HEK293 (cell line): ENCODE measurements at regions not wholly inside any gene's neighbourhood (a gene's known extent, or its start where the extent isn't known, plus 50 kb on each side); places are given as distances from the start of the nearest gene placed in this dataset.

ENCODE experiments used
- CTCF ChIA-PET: fragments of 350-600 bp; formaldehyde crosslinking; extraction: SDS; loops from one replicate; lab custom pipeline; 2021; ENCODE audit warnings: antibody characterized with exemption; lab: Yijun Ruan, JAX
- POLR2A ChIA-PET: fragments of 300-600 bp; formaldehyde crosslinking; extraction: SDS; loops from one replicate; lab custom pipeline; 2020; ENCODE audit warnings: antibody characterized with exemption, inconsistent platforms; lab: Yijun Ruan, JAX
- H3K27ac ChIP-seq: fragments of 200-500 bp; sonication (Bioruptor generic); 2 replicates; pipeline ENCODE4 v1.5.1; 2014; ENCODE audit warnings: low read depth, low read length, control low read depth, inconsistent platforms; ENCODE audit errors: extremely low read depth
- H3K36me3 ChIP-seq, 2 experiments: fragments of 200-500 bp in 1 of 2; sonication (Bioruptor generic) in 1 of 2; 1 replicate in 1 of 2; 2 replicates in 1 of 2; pipeline ENCODE4 v1.5.1; 2014 to 2017; ENCODE audit warnings: inconsistent platforms in 2 of 2, low read length in 2 of 2; ENCODE audit not compliant: control insufficient read depth in 2 of 2, insufficient read depth in 1 of 2
- H3K4me1 ChIP-seq: fragments of 200-500 bp; sonication (Bioruptor generic); 2 replicates; pipeline ENCODE4 v1.5.1; 2014; ENCODE audit warnings: mild to moderate bottlenecking, low read length, inconsistent platforms; ENCODE audit not compliant: control insufficient read depth, insufficient read depth
- H3K4me3 ChIP-seq: 2 replicates; pipeline ENCODE4 v1.5.1; 2011; ENCODE audit warnings: low read depth, mild to moderate bottlenecking, control low read depth, low read length, moderate library complexity
- H3K9me3 ChIP-seq: fragments of 200-500 bp; sonication (Bioruptor generic); 2 replicates; pipeline ENCODE4 v1.5.1; 2014; ENCODE audit warnings: low read depth, low read length, inconsistent platforms; ENCODE audit not compliant: control insufficient read depth, insufficient read depth
- GLIS1 ChIP-seq: fragments of 450-650 bp; formaldehyde crosslinking; IDR thresholded peaks from 2 replicates; pipeline ENCODE4 v1.5.1; 2016; ENCODE audit warnings: missing biosample characterization, missing genetic modification characterization
- PRDM1 ChIP-seq: fragments of 450-650 bp; formaldehyde crosslinking; IDR thresholded peaks from 2 replicates; pipeline ENCODE4; 2016; ENCODE audit warnings: missing biosample characterization, missing genetic modification characterization
- SP2 ChIP-seq: fragments of 450-650 bp; formaldehyde crosslinking; IDR thresholded peaks from 2 replicates; pipeline ENCODE4 v1.5.1; 2016; ENCODE audit warnings: missing biosample characterization, missing genetic modification characterization
- ZBTB17 ChIP-seq: fragments of 450-650 bp; formaldehyde crosslinking; IDR thresholded peaks from 2 replicates; pipeline ENCODE4 v1.5.1; 2016; ENCODE audit warnings: missing biosample characterization, missing genetic modification characterization
- ZFP41 ChIP-seq: fragments of 450-650 bp; formaldehyde crosslinking; IDR thresholded peaks from 2 replicates; pipeline ENCODE4 v1.5.1; 2016; ENCODE audit warnings: missing biosample characterization, missing genetic modification characterization, borderline replicate concordance
- ZNF10 ChIP-seq: fragments of 450-650 bp; formaldehyde crosslinking; IDR thresholded peaks from 2 replicates; pipeline ENCODE4 v1.5.1; 2017; ENCODE audit warnings: missing biosample characterization, missing genetic modification characterization
- ZNF274 ChIP-seq, 2 experiments: fragments of 200-500 bp in 1 of 2; fragments of 450-650 bp in 1 of 2; sonication (Bioruptor generic) in 1 of 2; formaldehyde crosslinking in 1 of 2; IDR thresholded peaks; 2 replicates each; pipeline versions ENCODE4 v1.5.1 to v1.6.1; 2014 to 2016; ENCODE audit warnings: borderline replicate concordance in 1 of 2, inconsistent platforms in 1 of 2, low read length in 1 of 2, missing biosample characterization in 1 of 2, missing genetic modification characterization in 1 of 2
- ZNF292 ChIP-seq: fragments of 450-650 bp; formaldehyde crosslinking; IDR thresholded peaks from 2 replicates; pipeline ENCODE4 v1.5.1; 2016; ENCODE audit warnings: low read depth, missing biosample characterization, missing genetic modification characterization, borderline replicate concordance
- ZNF324 ChIP-seq: fragments of 450-650 bp; formaldehyde crosslinking; IDR thresholded peaks from 2 replicates; pipeline ENCODE4 v1.5.1; 2016; ENCODE audit warnings: missing biosample characterization, missing genetic modification characterization
- ZNF335 ChIP-seq: fragments of 450-650 bp; formaldehyde crosslinking; conservative IDR thresholded peaks from 2 replicates; pipeline ENCODE4 v1.5.1; 2016; ENCODE audit warnings: missing biosample characterization, missing genetic modification characterization
- ZNF544 ChIP-seq: fragments of 450-650 bp; formaldehyde crosslinking; IDR thresholded peaks from 2 replicates; pipeline ENCODE4 v1.5.0; 2017; ENCODE audit warnings: missing biosample characterization, missing genetic modification characterization
- ZNF555 ChIP-seq: fragments of 450-650 bp; formaldehyde crosslinking; conservative IDR thresholded peaks from 2 replicates; pipeline ENCODE4 v1.5.1; 2017; ENCODE audit warnings: missing biosample characterization, mild to moderate bottlenecking, missing genetic modification characterization, inconsistent platforms
- ZNF561 ChIP-seq: fragments of 450-650 bp; IDR thresholded peaks from 2 replicates; pipeline ENCODE4 v1.5.1; 2018; ENCODE audit warnings: missing biosample characterization, missing genetic modification characterization, borderline replicate concordance
- ZNF600 ChIP-seq: fragments of 450-650 bp; formaldehyde crosslinking; IDR thresholded peaks from 2 replicates; pipeline ENCODE4 v1.5.1; 2016; ENCODE audit warnings: missing biosample characterization, missing genetic modification characterization
- ZNF626 ChIP-seq: fragments of 450-650 bp; sonication (Bioruptor Pico); formaldehyde crosslinking; IDR thresholded peaks from 2 replicates; pipeline ENCODE4 v1.5.1; 2018; ENCODE audit warnings: missing biosample characterization, missing genetic modification characterization, inconsistent platforms
- ZNF707 ChIP-seq: fragments of 450-650 bp; formaldehyde crosslinking; IDR thresholded peaks from 2 replicates; pipeline ENCODE4 v1.5.1; 2016; ENCODE audit warnings: missing biosample characterization, missing genetic modification characterization
- ZNF747 ChIP-seq: fragments of 450-650 bp; formaldehyde crosslinking; IDR thresholded peaks from 2 replicates; pipeline ENCODE4 v1.5.1; 2016; ENCODE audit warnings: missing biosample characterization, missing genetic modification characterization
- ZSCAN16 ChIP-seq: fragments of 450-650 bp; formaldehyde crosslinking; IDR thresholded peaks from 2 replicates; pipeline ENCODE4 v1.5.1; 2016; ENCODE audit warnings: missing biosample characterization, missing genetic modification characterization
- TF ChIP-seq, protein P1 (sequence below): fragments of 450-650 bp; formaldehyde crosslinking; conservative IDR thresholded peaks from 2 replicates; pipeline ENCODE4 v1.5.1; 2016; ENCODE audit warnings: low read depth, missing biosample characterization, missing genetic modification characterization
- TF ChIP-seq, protein P2 (sequence below): fragments of 450-650 bp; formaldehyde crosslinking; IDR thresholded peaks from 2 replicates; pipeline ENCODE4 v1.5.1; 2016; ENCODE audit warnings: missing biosample characterization, missing genetic modification characterization

DNA sequence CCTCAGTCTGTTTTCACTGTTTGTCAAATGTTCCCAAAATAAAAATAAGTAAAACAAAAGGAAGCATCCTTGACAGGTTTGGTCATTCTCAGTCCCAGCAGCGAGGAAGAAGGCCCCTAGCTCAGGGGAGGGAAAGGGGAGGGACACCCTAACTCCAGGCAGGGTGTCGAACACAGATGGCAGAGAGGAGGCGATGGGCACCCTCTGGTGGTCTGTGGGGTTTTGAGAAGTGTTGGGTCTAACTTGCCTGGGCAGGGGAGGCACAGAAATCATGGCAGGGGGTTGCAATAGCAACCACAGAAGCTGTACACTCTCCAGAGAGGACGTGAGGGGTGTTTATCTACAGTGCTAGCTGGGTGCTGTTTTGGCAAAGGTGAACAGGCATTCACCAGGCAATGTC, 229.8 kb upstream of the SFRP2 start:
- 0 out of 2 replicates have a peak, but pooled peaks have one; percentile 20 for TF ChIP-seq ZBTB17
- no peak for TF ChIP-seq ZNF561 (tag by site-specific recombination)
- Histone ChIP-seq H3K4me1 (peaks cover 2% of the 10 kb centered on the region; the same call in 1 of the 2 replicates), H3K36me3 (no peaks in the 10 kb centered on the region), H3K4me3 (no peak overlapping the region), H3K27ac (no peak overlapping the region), H3K9me3 (no peaks in the 10 kb centered on the region)
- ChIA-PET CTCF (interaction anchor here (0.5 to 0.9 kb wide), 4 partner anchors 222 to 710 kb away, joined by 3 to 5 read pairs (median 4); no protein-coding TSS in a partner anchor), POLR2A (no interaction called here)

DNA sequence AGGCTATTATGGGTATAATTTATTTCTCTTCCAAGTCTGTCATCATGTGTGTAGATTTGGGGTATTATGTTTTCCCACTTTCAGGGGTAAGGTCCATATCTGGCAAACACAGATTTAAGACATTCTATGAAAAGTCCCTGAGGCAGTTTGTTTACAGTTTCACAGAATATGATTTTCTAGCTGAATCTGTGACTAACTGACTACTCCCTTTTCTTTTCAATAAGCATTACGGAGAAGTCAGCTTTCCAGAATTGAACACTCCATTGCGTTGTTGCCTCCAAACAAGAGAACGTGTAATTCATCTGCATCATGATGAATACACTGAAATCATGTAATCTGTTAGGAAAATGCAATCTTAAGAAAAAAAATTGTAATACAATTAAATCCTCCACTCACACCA, 226.7 kb upstream of the SFRP2 start:
- Histone ChIP-seq H3K4me1 (peaks cover 2% of the 10 kb centered on the region; the same call in 1 of the 2 replicates), H3K4me3 (no peak overlapping the region), H3K27ac (no peak overlapping the region), H3K9me3 (no peaks in the 10 kb centered on the region), H3K36me3 (no peaks in the 10 kb centered on the region)
- TF ChIP-seq, protein P1, sequence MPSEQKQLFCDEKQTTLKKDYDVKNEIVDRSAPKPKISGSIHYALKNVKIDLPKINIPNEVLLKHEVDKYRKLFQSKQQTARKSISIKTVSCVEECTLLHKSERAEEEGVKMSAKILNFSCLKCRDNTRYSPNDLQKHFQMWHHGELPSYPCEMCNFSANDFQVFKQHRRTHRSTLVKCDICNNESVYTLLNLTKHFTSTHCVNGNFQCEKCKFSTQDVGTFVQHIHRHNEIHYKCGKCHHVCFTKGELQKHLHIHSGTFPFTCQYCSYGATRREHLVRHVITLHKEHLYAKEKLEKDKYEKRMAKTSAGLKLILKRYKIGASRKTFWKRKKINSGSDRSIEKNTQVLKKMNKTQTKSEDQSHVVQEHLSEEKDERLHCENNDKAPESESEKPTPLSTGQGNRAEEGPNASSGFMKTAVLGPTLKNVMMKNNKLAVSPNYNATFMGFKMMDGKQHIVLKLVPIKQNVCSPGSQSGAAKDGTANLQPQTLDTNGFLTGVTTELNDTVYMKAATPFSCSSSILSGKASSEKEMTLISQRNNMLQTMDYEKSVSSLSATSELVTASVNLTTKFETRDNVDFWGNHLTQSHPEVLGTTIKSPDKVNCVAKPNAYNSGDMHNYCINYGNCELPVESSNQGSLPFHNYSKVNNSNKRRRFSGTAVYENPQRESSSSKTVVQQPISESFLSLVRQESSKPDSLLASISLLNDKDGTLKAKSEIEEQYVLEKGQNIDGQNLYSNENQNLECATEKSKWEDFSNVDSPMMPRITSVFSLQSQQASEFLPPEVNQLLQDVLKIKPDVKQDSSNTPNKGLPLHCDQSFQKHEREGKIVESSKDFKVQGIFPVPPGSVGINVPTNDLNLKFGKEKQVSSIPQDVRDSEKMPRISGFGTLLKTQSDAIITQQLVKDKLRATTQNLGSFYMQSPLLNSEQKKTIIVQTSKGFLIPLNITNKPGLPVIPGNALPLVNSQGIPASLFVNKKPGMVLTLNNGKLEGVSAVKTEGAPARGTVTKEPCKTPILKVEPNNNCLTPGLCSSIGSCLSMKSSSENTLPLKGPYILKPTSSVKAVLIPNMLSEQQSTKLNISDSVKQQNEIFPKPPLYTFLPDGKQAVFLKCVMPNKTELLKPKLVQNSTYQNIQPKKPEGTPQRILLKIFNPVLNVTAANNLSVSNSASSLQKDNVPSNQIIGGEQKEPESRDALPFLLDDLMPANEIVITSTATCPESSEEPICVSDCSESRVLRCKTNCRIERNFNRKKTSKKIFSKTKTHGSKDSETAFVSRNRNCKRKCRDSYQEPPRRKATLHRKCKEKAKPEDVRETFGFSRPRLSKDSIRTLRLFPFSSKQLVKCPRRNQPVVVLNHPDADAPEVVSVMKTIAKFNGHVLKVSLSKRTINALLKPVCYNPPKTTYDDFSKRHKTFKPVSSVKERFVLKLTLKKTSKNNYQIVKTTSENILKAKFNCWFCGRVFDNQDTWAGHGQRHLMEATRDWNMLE (tag by site-specific recombination), result no peak
- no peak for TF ChIP-seq ZNF626 (tag by site-specific recombination)
- no peak for TF ChIP-seq ZNF274 (IDR thresholded peaks at IDR 0.05; ENCODE audit: low read length)
- no peak for TF ChIP-seq ZNF274 (tag by site-specific recombination; IDR thresholded peaks at IDR 0.05; ENCODE audit: borderline replicate concordance)
- no peak for TF ChIP-seq ZNF292 (tag by site-specific recombination)
- TF ChIP-seq ZFP41 (tag by site-specific recombination), result no peak
- TF ChIP-seq ZNF707 (tag by site-specific recombination), result no peak
- no peak for TF ChIP-seq ZSCAN16 (tag by site-specific recombination)
- no peak for TF ChIP-seq ZNF600 (tag by site-specific recombination)
- no peak for TF ChIP-seq GLIS1 (tag by site-specific recombination)
- CTCF ChIA-PET, result no interaction called here
- POLR2A ChIA-PET, result no interaction called here

DNA sequence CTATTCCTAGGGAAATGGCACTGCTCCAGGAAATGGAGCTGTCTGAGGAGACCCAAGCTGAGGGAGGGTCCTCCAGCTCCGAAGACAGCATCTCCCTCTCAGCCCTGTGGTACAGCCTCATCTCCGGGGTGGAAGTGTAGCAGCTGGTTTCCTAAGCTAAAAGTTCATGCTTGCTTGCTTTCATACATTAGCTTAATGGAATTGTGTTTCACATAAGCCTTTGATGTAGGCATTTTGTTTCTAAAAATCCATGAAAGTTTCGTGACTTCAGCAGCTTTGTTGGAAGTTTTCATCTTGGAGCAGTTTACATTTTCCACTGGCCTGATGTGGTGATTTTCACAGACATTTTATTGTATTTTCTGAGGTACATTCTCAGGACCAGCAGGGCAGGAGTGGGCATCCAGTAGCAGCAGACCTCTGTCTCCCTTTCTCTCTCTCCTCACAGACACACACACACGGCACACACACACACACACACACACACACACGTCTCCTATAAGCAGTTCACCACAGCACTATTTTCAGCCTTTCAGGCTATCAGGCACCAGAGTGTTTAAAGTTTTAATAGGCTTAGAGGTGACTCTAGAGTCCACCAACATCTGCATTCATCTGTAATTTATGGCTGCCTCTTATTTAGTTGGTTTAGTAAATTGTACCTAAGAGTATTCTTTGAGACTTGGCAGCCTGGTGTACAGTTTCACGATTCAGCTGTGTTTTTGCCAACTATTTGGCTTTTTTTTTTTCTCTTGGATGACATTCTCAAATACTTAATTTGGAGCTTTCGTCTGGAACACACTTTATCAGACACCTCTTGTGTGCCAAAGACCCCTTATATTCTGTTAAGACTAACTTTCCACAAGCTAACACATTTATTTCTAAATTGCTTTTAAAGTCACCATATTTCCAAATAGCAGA, 225.8 kb upstream of the SFRP2 start:
- CTCF ChIA-PET, result interaction anchor here (0.6 kb wide), 1 partner anchor 287 kb away, joined by 8 read pairs; no protein-coding TSS in a partner anchor
- TF ChIP-seq, protein P2, sequence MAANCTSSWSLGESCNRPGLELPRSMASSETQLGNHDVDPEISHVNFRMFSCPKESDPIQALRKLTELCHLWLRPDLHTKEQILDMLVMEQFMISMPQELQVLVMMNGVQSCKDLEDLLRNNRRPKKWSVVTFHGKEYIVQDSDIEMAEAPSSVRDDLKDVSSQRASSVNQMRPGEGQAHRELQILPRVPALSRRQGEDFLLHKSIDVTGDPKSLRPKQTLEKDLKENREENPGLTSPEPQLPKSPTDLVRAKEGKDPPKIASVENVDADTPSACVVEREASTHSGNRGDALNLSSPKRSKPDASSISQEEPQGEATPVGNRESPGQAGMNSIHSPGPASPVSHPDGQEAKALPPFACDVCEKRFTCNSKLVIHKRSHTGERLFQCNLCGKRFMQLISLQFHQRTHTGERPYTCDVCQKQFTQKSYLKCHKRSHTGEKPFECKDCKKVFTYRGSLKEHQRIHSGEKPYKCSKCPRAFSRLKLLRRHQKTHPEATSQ, result no peak
- TF ChIP-seq ZNF324 (tag by site-specific recombination), result no peak
- no peak for TF ChIP-seq ZNF10 (tag by site-specific recombination)
- TF ChIP-seq ZNF555 (tag by site-specific recombination), result no peak
- TF ChIP-seq ZNF747, result no peak
- 0 out of 2 replicates have a peak, but pooled peaks have one; percentile 14 for TF ChIP-seq ZNF335 (tag by site-specific recombination)
- no peak for TF ChIP-seq SP2 (tag by site-specific recombination)
- TF ChIP-seq PRDM1 (tag by site-specific recombination), result no peak
- no peak for TF ChIP-seq ZNF544 (tag by site-specific recombination)

More for the DNA sequence above, 225.8 kb upstream of the SFRP2 start:
- POLR2A ChIA-PET, result no interaction called here
- Histone ChIP-seq H3K36me3 (no peaks in the 10 kb centered on the region), H3K27ac (no peak overlapping the region; the same call in 1 of the 2 replicates), H3K9me3 (no peaks in the 10 kb centered on the region), H3K4me1 (peaks cover 2% of the 10 kb centered on the region; the same call in 1 of the 2 replicates), H3K4me3 (no peak overlapping the region)
